ENCODE measurements at regions not wholly inside any gene's neighbourhood (a gene's known extent, or its start where the extent isn't known, plus 50 kb on each side); places are given as distances from the start of the nearest gene placed in this dataset.

GRCh38 chr13:64274481-64275217, 2859.0 kb upstream of the PCDH20 start (continued):
- TF ChIP-seq ARID4B (CRISPR knock-in tag; IDR thresholded peaks at IDR 0.05; ENCODE audit: borderline replicate concordance) (no peak), CTCF (IDR thresholded peaks at IDR 0.05) (no peak), ZBTB21 (CRISPR knock-in tag; IDR thresholded peaks at IDR 0.05; ENCODE audit: borderline replicate concordance) (no peak), ATF1 (CRISPR knock-in tag; IDR thresholded peaks at IDR 0.05) (no peak), ZNF232 (CRISPR knock-in tag; IDR thresholded peaks at IDR 0.05) (no peak), ZNF281 (CRISPR knock-in tag; IDR thresholded peaks at IDR 0.05) (no peak)

- ATAC-seq (no peak), DNase-seq (ENCODE audit: low spot score) (no peak)
- POLR2A ChIA-PET = no interaction called here
- CTCF ChIA-PET = no interaction called here
- no peak overlapping the region for H3K4me3 Mint-ChIP-seq
- peaks cover 10% of the 10 kb centered on the region for H3K9me3 Mint-ChIP-seq
- H3K36me3 Mint-ChIP-seq = peaks cover 9% of the 10 kb centered on the region
- no peak overlapping the region for H3K27ac Mint-ChIP-seq
- H3K4me1 Mint-ChIP-seq = peaks cover 3% of the 10 kb centered on the region; the same call in 1 of the 2 replicates
- no peaks in the 10 kb centered on the region for H3K27me3 Mint-ChIP-seq (ENCODE audit: low read depth)
- TF ChIP-seq E2F5 (CRISPR knock-in tag; IDR thresholded peaks at IDR 0.05) (no peak), ZNF425 (CRISPR knock-in tag; conservative IDR thresholded peaks at IDR 0.05) (no peak), USF2 (CRISPR knock-in tag; IDR thresholded peaks at IDR 0.05) (no peak), ZNF219 (CRISPR knock-in tag; IDR thresholded peaks at IDR 0.05; ENCODE audit: borderline replicate concordance) (no peak), PRDM15 (CRISPR knock-in tag; IDR thresholded peaks at IDR 0.05) (no peak), NR1H2 (CRISPR knock-in tag; IDR thresholded peaks at IDR 0.05) (no peak), ETV6 (CRISPR knock-in tag; IDR thresholded peaks at IDR 0.05) (no peak), ESRRA (CRISPR knock-in tag; IDR thresholded peaks at IDR 0.05; ENCODE audit: borderline replicate concordance) (no peak), ZNF121 (CRISPR knock-in tag; IDR thresholded peaks at IDR 0.05) (no peak), ATF2 (CRISPR knock-in tag; IDR thresholded peaks at IDR 0.05; ENCODE audit: borderline replicate concordance, low read depth) (no peak)
These were observed 2858.1 kb upstream of the PCDH20 start for GRCh38 chr13:64273780-64274179.
